Testis (tissue), 2 donors: ENCODE measurements at regions not wholly inside any gene's neighbourhood (a gene's known extent, or its start where the extent isn't known, plus 50 kb on each side); places are given as distances from the start of the nearest gene placed in this dataset.

Experiments
- POLR2A ChIP-seq: fragments of 450-650 bp; IDR thresholded peaks from one replicate; pipeline ENCODE4 v1.6.1; 2017; ENCODE audit warnings: antibody characterized with exemption, mild to moderate bottlenecking, moderate library complexity
- TF ChIP-seq, protein P1 (sequence below), 3 experiments: fragments of 450-650 bp in 2 of 3; fragments of 200-600 bp in 1 of 3; sonication (generic) in 1 of 3; IDR thresholded peaks; one replicate each; pipeline ENCODE4 v1.5.1; 2016 to 2019; ENCODE audit warnings: antibody characterized with exemption in 3 of 3, mild to moderate bottlenecking in 2 of 3, moderate library complexity in 1 of 3

DNA sequence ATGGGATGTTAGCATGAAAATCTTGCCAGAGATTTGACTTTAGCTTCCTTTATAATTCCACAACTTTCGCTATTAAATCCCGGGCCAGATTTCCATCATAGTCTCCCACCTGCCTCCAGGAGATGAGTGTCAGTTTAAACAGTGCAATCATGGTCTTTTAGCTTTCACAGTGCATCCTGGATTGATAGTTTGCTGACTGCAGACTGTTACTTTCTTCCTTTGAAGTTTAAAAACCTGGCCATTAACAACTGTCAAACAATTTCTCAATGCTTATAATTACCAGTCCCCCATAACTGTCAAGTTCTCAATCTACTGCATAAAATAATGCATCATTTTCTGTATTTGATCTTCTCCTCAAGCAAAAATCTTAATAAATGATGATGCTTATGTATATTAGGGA, 108.4 kb upstream of the FSTL5 start:
- TF ChIP-seq, protein P1, sequence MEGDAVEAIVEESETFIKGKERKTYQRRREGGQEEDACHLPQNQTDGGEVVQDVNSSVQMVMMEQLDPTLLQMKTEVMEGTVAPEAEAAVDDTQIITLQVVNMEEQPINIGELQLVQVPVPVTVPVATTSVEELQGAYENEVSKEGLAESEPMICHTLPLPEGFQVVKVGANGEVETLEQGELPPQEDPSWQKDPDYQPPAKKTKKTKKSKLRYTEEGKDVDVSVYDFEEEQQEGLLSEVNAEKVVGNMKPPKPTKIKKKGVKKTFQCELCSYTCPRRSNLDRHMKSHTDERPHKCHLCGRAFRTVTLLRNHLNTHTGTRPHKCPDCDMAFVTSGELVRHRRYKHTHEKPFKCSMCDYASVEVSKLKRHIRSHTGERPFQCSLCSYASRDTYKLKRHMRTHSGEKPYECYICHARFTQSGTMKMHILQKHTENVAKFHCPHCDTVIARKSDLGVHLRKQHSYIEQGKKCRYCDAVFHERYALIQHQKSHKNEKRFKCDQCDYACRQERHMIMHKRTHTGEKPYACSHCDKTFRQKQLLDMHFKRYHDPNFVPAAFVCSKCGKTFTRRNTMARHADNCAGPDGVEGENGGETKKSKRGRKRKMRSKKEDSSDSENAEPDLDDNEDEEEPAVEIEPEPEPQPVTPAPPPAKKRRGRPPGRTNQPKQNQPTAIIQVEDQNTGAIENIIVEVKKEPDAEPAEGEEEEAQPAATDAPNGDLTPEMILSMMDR (IDR thresholded peaks at IDR 0.05): no peak
- no peak for TF ChIP-seq POLR2A
